ENCODE measurements at regions not wholly inside any gene's neighbourhood (a gene's known extent, or its start where the extent isn't known, plus 50 kb on each side); places are given as distances from the start of the nearest gene placed in this dataset.

GRCh38 chr1:227453631-227454355, 109.6 kb upstream of the ZNF678 start:
- no peak for TF ChIP-seq GABPA (IDR thresholded peaks at IDR 0.05; ENCODE audit: low read depth)
- TF ChIP-seq POLR2AphosphoS5 (IDR thresholded peaks at IDR 0.05; ENCODE audit: low read depth), result no peak
- TF ChIP-seq, protein P1, sequence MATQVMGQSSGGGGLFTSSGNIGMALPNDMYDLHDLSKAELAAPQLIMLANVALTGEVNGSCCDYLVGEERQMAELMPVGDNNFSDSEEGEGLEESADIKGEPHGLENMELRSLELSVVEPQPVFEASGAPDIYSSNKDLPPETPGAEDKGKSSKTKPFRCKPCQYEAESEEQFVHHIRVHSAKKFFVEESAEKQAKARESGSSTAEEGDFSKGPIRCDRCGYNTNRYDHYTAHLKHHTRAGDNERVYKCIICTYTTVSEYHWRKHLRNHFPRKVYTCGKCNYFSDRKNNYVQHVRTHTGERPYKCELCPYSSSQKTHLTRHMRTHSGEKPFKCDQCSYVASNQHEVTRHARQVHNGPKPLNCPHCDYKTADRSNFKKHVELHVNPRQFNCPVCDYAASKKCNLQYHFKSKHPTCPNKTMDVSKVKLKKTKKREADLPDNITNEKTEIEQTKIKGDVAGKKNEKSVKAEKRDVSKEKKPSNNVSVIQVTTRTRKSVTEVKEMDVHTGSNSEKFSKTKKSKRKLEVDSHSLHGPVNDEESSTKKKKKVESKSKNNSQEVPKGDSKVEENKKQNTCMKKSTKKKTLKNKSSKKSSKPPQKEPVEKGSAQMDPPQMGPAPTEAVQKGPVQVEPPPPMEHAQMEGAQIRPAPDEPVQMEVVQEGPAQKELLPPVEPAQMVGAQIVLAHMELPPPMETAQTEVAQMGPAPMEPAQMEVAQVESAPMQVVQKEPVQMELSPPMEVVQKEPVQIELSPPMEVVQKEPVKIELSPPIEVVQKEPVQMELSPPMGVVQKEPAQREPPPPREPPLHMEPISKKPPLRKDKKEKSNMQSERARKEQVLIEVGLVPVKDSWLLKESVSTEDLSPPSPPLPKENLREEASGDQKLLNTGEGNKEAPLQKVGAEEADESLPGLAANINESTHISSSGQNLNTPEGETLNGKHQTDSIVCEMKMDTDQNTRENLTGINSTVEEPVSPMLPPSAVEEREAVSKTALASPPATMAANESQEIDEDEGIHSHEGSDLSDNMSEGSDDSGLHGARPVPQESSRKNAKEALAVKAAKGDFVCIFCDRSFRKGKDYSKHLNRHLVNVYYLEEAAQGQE (IDR thresholded peaks at IDR 0.05; ENCODE audit: insufficient replicate concordance, low read depth), result no peak
- TF ChIP-seq, protein P2, sequence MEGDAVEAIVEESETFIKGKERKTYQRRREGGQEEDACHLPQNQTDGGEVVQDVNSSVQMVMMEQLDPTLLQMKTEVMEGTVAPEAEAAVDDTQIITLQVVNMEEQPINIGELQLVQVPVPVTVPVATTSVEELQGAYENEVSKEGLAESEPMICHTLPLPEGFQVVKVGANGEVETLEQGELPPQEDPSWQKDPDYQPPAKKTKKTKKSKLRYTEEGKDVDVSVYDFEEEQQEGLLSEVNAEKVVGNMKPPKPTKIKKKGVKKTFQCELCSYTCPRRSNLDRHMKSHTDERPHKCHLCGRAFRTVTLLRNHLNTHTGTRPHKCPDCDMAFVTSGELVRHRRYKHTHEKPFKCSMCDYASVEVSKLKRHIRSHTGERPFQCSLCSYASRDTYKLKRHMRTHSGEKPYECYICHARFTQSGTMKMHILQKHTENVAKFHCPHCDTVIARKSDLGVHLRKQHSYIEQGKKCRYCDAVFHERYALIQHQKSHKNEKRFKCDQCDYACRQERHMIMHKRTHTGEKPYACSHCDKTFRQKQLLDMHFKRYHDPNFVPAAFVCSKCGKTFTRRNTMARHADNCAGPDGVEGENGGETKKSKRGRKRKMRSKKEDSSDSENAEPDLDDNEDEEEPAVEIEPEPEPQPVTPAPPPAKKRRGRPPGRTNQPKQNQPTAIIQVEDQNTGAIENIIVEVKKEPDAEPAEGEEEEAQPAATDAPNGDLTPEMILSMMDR (IDR thresholded peaks at IDR 0.05; ENCODE audit: insufficient read depth, low read length), result no peak
- no peak for TF ChIP-seq SPI1 (IDR thresholded peaks at IDR 0.05; ENCODE audit: borderline replicate concordance, low read depth)
- H3K27ac ChIP-seq (replicated peaks), result no peak overlapping the region
- no peak for DNase-seq (ENCODE audit: low read depth in 1 of 2, low spot score in 1 of 2)
- H3K27me3 ChIP-seq (ENCODE audit: insufficient read depth, poor library complexity, severe bottlenecking), result no peaks in the 10 kb centered on the region
- no peak overlapping the region for H3K4me3 ChIP-seq (replicated peaks; ENCODE audit: insufficient read depth, low read length)

- TF ChIP-seq GABPA (IDR thresholded peaks at IDR 0.05; ENCODE audit: low read depth) (no peak), POLR2AphosphoS5 (IDR thresholded peaks at IDR 0.05; ENCODE audit: low read depth) (no peak), SPI1 (IDR thresholded peaks at IDR 0.05; ENCODE audit: borderline replicate concordance, low read depth) (no peak)
- TF ChIP-seq, protein P1 (IDR thresholded peaks at IDR 0.05; ENCODE audit: insufficient replicate concordance, low read depth), result no peak
- TF ChIP-seq, protein P2 (IDR thresholded peaks at IDR 0.05; ENCODE audit: insufficient read depth, low read length), result no peak
- no peak for DNase-seq (ENCODE audit: low read depth in 1 of 2, low spot score in 1 of 2)
- Histone ChIP-seq H3K27ac (replicated peaks) (no peak overlapping the region), H3K4me3 (replicated peaks; ENCODE audit: insufficient read depth, low read length) (no peak overlapping the region), H3K27me3 (ENCODE audit: insufficient read depth, poor library complexity, severe bottlenecking) (no peaks in the 10 kb centered on the region)
Observed at GRCh38 chr1:227451954-227452353, 111.4 kb upstream of the ZNF678 start.

- TF ChIP-seq, protein P1 (IDR thresholded peaks at IDR 0.05; ENCODE audit: insufficient replicate concordance, low read depth), result no peak
- TF ChIP-seq, protein P2 (IDR thresholded peaks at IDR 0.05; ENCODE audit: insufficient read depth, low read length), result no peak
- TF ChIP-seq SPI1 (IDR thresholded peaks at IDR 0.05; ENCODE audit: borderline replicate concordance, low read depth) (no peak), POLR2AphosphoS5 (IDR thresholded peaks at IDR 0.05; ENCODE audit: low read depth) (no peak)
- H3K27ac ChIP-seq (replicated peaks), result no peak overlapping the region
- no peaks in the 10 kb centered on the region for H3K27me3 ChIP-seq (ENCODE audit: insufficient read depth, poor library complexity, severe bottlenecking)
- DNase-seq (ENCODE audit: low read depth in 1 of 2, low spot score in 1 of 2), result no peak
- no peak overlapping the region for H3K4me3 ChIP-seq (replicated peaks; ENCODE audit: insufficient read depth, low read length)
Observed at GRCh38 chr1:227451057-227451456, 112.3 kb upstream of the ZNF678 start.

All from HL-60 (cell line).